ENCODE measurements at regions not wholly inside any gene's neighbourhood (a gene's known extent, or its start where the extent isn't known, plus 50 kb on each side); places are given as distances from the start of the nearest gene placed in this dataset.

DNA sequence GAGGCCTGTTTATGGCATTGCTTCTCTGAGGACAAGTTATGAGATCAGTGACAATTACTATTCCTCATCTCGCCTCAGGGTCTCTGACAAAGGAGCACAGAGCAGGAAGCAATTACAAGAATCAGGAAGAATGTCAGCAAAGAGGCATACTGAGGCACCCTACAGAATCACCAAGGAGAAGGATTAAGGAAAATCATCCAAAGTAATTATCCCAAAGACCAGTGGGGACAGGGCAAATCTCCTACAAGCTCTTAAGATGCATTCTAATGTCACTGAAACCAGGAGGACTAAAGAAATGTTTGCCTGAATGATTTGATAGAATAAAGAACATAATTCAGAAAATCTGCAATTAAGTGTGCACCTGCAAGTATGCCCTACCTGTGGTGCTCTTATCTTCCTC, 206.2 kb downstream of the RCHY1 start:
- no peak for TF ChIP-seq POLR2AphosphoS5 (IDR thresholded peaks at IDR 0.05)
- no peak for TF ChIP-seq CTCF (IDR thresholded peaks at IDR 0.05 in 8 of 11, conservative IDR thresholded peaks at IDR 0.05 in 3 of 11)
- no peak for TF ChIP-seq POLR2A (IDR thresholded peaks at IDR 0.05)
